ENCODE measurements at regions not wholly inside any gene's neighbourhood (a gene's known extent, or its start where the extent isn't known, plus 50 kb on each side); places are given as distances from the start of the nearest gene placed in this dataset.

DNA sequence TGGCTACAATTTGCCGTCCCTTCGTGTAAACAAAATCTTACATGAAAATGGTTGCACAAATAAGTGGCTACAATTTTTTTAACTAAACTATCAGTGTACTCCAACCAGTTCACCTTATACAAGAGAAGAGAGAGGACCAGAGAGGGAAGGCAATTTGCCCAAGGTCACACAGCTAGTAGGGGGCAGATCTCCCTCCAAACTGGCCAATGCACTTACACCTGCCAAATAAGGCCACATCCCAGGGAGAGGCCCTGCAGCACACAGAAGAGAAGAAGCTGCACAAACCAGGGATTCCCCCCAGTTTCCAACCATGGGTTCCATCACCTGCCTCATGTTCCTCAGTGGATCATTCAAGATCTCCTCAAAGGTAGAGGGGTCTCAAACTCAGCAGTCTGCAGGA, 349.9 kb downstream of the SOX9 start:
- no peak overlapping the region for H3K4me2 ChIP-seq (ENCODE audit: insufficient read depth, low read length)
- POLR2A ChIA-PET: no interaction called here
- H3K9me1 ChIP-seq (replicated peaks; ENCODE audit: control insufficient read depth, extremely low read depth, insufficient read depth, low read length): no peaks in the 10 kb centered on the region
- H3K36me3 ChIP-seq (ENCODE audit: control insufficient read depth in 2 of 2, extremely low read depth in 1 of 2, insufficient read depth in 2 of 2, low read length in 2 of 2): no peaks in the 10 kb centered on the region
- no peak overlapping the region for H3K4me3 ChIP-seq (replicated peaks in 1 of 3; ENCODE audit: insufficient read depth in 1 of 3, low read depth in 1 of 3, low read length in 3 of 3)
- H4K20me1 ChIP-seq (replicated peaks; ENCODE audit: control insufficient read depth, extremely low read depth, insufficient read depth, low read length): no peaks in the 10 kb centered on the region
- no peak for TF ChIP-seq POLR2A (IDR thresholded peaks at IDR 0.05; ENCODE audit: low read depth, low read length)
- no peak for TF ChIP-seq FOS (IDR thresholded peaks at IDR 0.05; ENCODE audit: borderline replicate concordance, insufficient read depth, low read length)
- TF ChIP-seq, protein P1, sequence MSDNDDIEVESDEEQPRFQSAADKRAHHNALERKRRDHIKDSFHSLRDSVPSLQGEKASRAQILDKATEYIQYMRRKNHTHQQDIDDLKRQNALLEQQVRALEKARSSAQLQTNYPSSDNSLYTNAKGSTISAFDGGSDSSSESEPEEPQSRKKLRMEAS (IDR thresholded peaks at IDR 0.05; ENCODE audit: insufficient read depth, insufficient read length): no peak
- TF ChIP-seq GATA2 (IDR thresholded peaks at IDR 0.05; ENCODE audit: insufficient read depth, insufficient read length, low read depth, low read length): no peak
- H3K9ac ChIP-seq (replicated peaks; ENCODE audit: extremely low read depth, insufficient read depth, low read length): no peak overlapping the region
- CTCF ChIA-PET: no interaction called here
- no peaks in the 10 kb centered on the region for H3K27me3 ChIP-seq (ENCODE audit: control insufficient read depth in 2 of 2, insufficient read depth in 2 of 2, low read length in 2 of 2)
- DNase-seq (ENCODE audit: low read depth, low spot score): no peak
- H2AFZ ChIP-seq (ENCODE audit: low read depth, low read length): no peak overlapping the region
- intact Hi-C loops (cut with micrococcal nuclease): no loop called here
- no TSS peak for BruUV-seq (replicated peaks)
- no peaks in the 10 kb centered on the region for H3K4me1 ChIP-seq (ENCODE audit: control insufficient read depth, extremely low read depth, insufficient read depth, low read length)
- dilution Hi-C loops (cut with MboI; ENCODE audit: extremely low pct_ligation_motif_present, low sequenced_read_pairs): no loop called here
- FAIRE-seq: no peak
- H3K27ac ChIP-seq (ENCODE audit: insufficient read depth, low read depth, low read length): no peak overlapping the region
- H3K79me2 ChIP-seq (ENCODE audit: control insufficient read depth, insufficient read depth, low read length): no peaks in the 10 kb centered on the region
- H3K9me3 ChIP-seq (replicated peaks; ENCODE audit: control insufficient read depth, insufficient read depth, low read length): no peaks in the 10 kb centered on the region

DNA sequence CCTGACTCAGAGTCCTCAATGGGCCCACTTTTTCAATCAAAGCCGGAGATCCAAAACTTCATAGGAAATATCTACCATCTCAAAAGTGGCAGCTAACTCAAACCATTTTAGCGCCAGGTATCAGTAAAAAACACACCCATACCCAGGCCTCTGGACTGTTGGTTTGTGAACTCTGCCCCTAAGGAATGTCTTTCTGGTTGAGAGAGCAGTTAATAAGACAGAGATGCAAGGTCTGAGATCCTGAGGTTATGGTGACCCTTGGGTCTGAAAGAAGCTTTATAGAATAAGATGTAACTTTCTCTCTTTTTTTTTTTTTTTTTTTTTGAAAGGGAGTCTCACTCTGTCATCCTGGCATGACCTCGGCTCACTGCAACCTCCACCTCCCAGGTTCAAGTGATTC, 350.5 kb downstream of the SOX9 start:
- CTCF ChIA-PET: no interaction called here
- no peaks in the 10 kb centered on the region for H3K36me3 ChIP-seq (ENCODE audit: control insufficient read depth in 2 of 2, extremely low read depth in 1 of 2, insufficient read depth in 2 of 2, low read length in 2 of 2)
- intact Hi-C loops (cut with micrococcal nuclease): no loop called here
- no peak overlapping the region for H3K4me2 ChIP-seq (ENCODE audit: insufficient read depth, low read length)
- no peak overlapping the region for H3K27ac ChIP-seq (ENCODE audit: insufficient read depth, low read depth, low read length)
- no peaks in the 10 kb centered on the region for H3K4me1 ChIP-seq (ENCODE audit: control insufficient read depth, extremely low read depth, insufficient read depth, low read length)
- no peaks in the 10 kb centered on the region for H4K20me1 ChIP-seq (replicated peaks; ENCODE audit: control insufficient read depth, extremely low read depth, insufficient read depth, low read length)
- no peaks in the 10 kb centered on the region for H3K9me1 ChIP-seq (replicated peaks; ENCODE audit: control insufficient read depth, extremely low read depth, insufficient read depth, low read length)
- TF ChIP-seq, protein P2, sequence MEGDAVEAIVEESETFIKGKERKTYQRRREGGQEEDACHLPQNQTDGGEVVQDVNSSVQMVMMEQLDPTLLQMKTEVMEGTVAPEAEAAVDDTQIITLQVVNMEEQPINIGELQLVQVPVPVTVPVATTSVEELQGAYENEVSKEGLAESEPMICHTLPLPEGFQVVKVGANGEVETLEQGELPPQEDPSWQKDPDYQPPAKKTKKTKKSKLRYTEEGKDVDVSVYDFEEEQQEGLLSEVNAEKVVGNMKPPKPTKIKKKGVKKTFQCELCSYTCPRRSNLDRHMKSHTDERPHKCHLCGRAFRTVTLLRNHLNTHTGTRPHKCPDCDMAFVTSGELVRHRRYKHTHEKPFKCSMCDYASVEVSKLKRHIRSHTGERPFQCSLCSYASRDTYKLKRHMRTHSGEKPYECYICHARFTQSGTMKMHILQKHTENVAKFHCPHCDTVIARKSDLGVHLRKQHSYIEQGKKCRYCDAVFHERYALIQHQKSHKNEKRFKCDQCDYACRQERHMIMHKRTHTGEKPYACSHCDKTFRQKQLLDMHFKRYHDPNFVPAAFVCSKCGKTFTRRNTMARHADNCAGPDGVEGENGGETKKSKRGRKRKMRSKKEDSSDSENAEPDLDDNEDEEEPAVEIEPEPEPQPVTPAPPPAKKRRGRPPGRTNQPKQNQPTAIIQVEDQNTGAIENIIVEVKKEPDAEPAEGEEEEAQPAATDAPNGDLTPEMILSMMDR (IDR thresholded peaks at IDR 0.05; ENCODE audit: extremely low read depth in 1 of 2, insufficient read depth in 1 of 2, low read depth in 1 of 2, low read length in 2 of 2): no peak
- TF ChIP-seq JUN (IDR thresholded peaks at IDR 0.05; ENCODE audit: borderline replicate concordance, insufficient read depth, insufficient read length, low read depth) (no peak), GATA2 (IDR thresholded peaks at IDR 0.05; ENCODE audit: insufficient read depth, insufficient read length, low read depth, low read length) (no peak), EZH2 (IDR thresholded peaks at IDR 0.05; ENCODE audit: borderline replicate concordance, low read depth, low read length, severe bottlenecking) (no peak), FOS (IDR thresholded peaks at IDR 0.05; ENCODE audit: borderline replicate concordance, insufficient read depth, low read length) (no peak), POLR2A (IDR thresholded peaks at IDR 0.05; ENCODE audit: low read depth, low read length) (no peak), POLR2AphosphoS5 (IDR thresholded peaks at IDR 0.05; ENCODE audit: insufficient read depth, low read depth, low read length) (no peak), MYC (IDR thresholded peaks at IDR 0.05; ENCODE audit: low read depth, low read length) (no peak)
- TF ChIP-seq, protein P1 (IDR thresholded peaks at IDR 0.05; ENCODE audit: insufficient read depth, insufficient read length): no peak
- no peak overlapping the region for H3K4me3 ChIP-seq (replicated peaks in 1 of 3; ENCODE audit: insufficient read depth in 1 of 3, low read depth in 1 of 3, low read length in 3 of 3)
- POLR2A ChIA-PET: no interaction called here
- dilution Hi-C loops (cut with MboI; ENCODE audit: extremely low pct_ligation_motif_present, low sequenced_read_pairs): no loop called here
- H3K9me3 ChIP-seq (replicated peaks; ENCODE audit: control insufficient read depth, insufficient read depth, low read length): no peaks in the 10 kb centered on the region
- no peak overlapping the region for H3K9ac ChIP-seq (replicated peaks; ENCODE audit: extremely low read depth, insufficient read depth, low read length)
- H2AFZ ChIP-seq (ENCODE audit: low read depth, low read length): no peak overlapping the region
- no TSS peak for BruUV-seq (replicated peaks)
- no peak for DNase-seq (ENCODE audit: low read depth, low spot score)
- H3K27me3 ChIP-seq (ENCODE audit: control insufficient read depth in 2 of 2, insufficient read depth in 2 of 2, low read length in 2 of 2): no peaks in the 10 kb centered on the region
- no peak for FAIRE-seq
- H3K79me2 ChIP-seq (ENCODE audit: control insufficient read depth, insufficient read depth, low read length): no peaks in the 10 kb centered on the region
